Ectodermal cell (in vitro differentiated cells): ENCODE measurements at regions not wholly inside any gene's neighbourhood (a gene's known extent, or its start where the extent isn't known, plus 50 kb on each side); places are given as distances from the start of the nearest gene placed in this dataset.

Experiments used
- H3K27ac ChIP-seq: 2 replicates; pipeline ENCODE4 v1.7.0; 2013; ENCODE audit warnings: mild to moderate bottlenecking, low read depth, low read length; ENCODE audit not compliant: insufficient read depth, poor library complexity, severe bottlenecking
- H3K27me3 ChIP-seq: 2 replicates; pipeline ENCODE4 v1.7.0; 2013; ENCODE audit warnings: mild to moderate bottlenecking, low read length; ENCODE audit not compliant: insufficient read depth, control insufficient read depth, poor library complexity, severe bottlenecking
- H3K36me3 ChIP-seq: one replicate; pipeline ENCODE4 v1.7.0; 2013; ENCODE audit warnings: low read length; ENCODE audit not compliant: control insufficient read depth, insufficient read depth
- H3K4me1 ChIP-seq: one replicate; pipeline ENCODE4 v1.7.0; 2013; ENCODE audit warnings: low read length; ENCODE audit not compliant: control insufficient read depth, insufficient read depth
- H3K4me3 ChIP-seq: 2 replicates; pipeline ENCODE4 v1.7.0; 2013; ENCODE audit warnings: low read depth, low read length, control low read depth; ENCODE audit not compliant: insufficient read depth
- H3K9me3 ChIP-seq: 2 replicates; pipeline ENCODE4 v1.7.0; 2013; ENCODE audit warnings: mild to moderate bottlenecking, low read length, moderate library complexity; ENCODE audit not compliant: control insufficient read depth
- WGBS, 2 experiments: methylation state at CpG; one replicate each; pipeline ENCODE4 v1.1.7; 2013; ENCODE audit warnings: missing lambda C conversion rate in 2 of 2; 5-methylcytosine and 5-hydroxymethylcytosine counted together

- no peak overlapping the region for H3K27ac ChIP-seq
- H3K27me3 ChIP-seq = no peaks in the 10 kb centered on the region
- H3K4me3 ChIP-seq = no peak overlapping the region
- H3K4me1 ChIP-seq = no peaks in the 10 kb centered on the region
- WGBS, 2 experiments = 40 to 70% methylated on average over 1 of the region's 1 CpG
- H3K36me3 ChIP-seq = no peaks in the 10 kb centered on the region
- no peaks in the 10 kb centered on the region for H3K9me3 ChIP-seq
Measured at GRCh38 chr15:93897377-93897776, 334.0 kb upstream of the MCTP2 start.

- 91 to 94% methylated on average over 4 to 5 of the region's 5 CpGs for WGBS, 2 experiments
Measured at GRCh38 chr15:93895976-93896770, 335.2 kb upstream of the MCTP2 start.

GRCh38 chr15:93894438-93895036, 336.8 kb upstream of the MCTP2 start:
- Histone ChIP-seq H3K27ac (no peak overlapping the region), H3K27me3 (no peaks in the 10 kb centered on the region), H3K36me3 (no peaks in the 10 kb centered on the region), H3K9me3 (no peaks in the 10 kb centered on the region), H3K4me1 (no peaks in the 10 kb centered on the region), H3K4me3 (no peak overlapping the region)
- WGBS, 2 experiments = 92 to 100% methylated on average over 3 of the region's 3 CpGs

More at GRCh38 chr15:93895976-93896770, 335.2 kb upstream of the MCTP2 start:
- Histone ChIP-seq H3K27me3 (no peaks in the 10 kb centered on the region), H3K4me3 (no peak overlapping the region), H3K4me1 (no peaks in the 10 kb centered on the region), H3K27ac (no peak overlapping the region), H3K36me3 (no peaks in the 10 kb centered on the region), H3K9me3 (no peaks in the 10 kb centered on the region)

GRCh38 chr15:93887151-93887550, 344.2 kb upstream of the MCTP2 start:
- WGBS, 2 experiments = 100% methylated on average over 1 of the region's 1 CpG; no CpG with 5 or more reads in 1 of the 2 experiments
- no peaks in the 10 kb centered on the region for H3K36me3 ChIP-seq

GRCh38 chr15:93882779-93883178, 348.6 kb upstream of the MCTP2 start:
- H3K4me1 ChIP-seq = no peaks in the 10 kb centered on the region
- no peaks in the 10 kb centered on the region for H3K27me3 ChIP-seq
- no peak overlapping the region for H3K27ac ChIP-seq
- WGBS, 2 experiments = 54 to 81% methylated on average over 2 to 3 of the region's 3 CpGs
- H3K36me3 ChIP-seq = no peaks in the 10 kb centered on the region
- H3K4me3 ChIP-seq = no peak overlapping the region
- H3K9me3 ChIP-seq = no peaks in the 10 kb centered on the region

More at GRCh38 chr15:93887151-93887550, 344.2 kb upstream of the MCTP2 start:
- Histone ChIP-seq H3K27me3 (no peaks in the 10 kb centered on the region), H3K4me3 (no peak overlapping the region), H3K4me1 (no peaks in the 10 kb centered on the region), H3K9me3 (no peaks in the 10 kb centered on the region), H3K27ac (no peak overlapping the region)

- WGBS, 2 experiments = 100% methylated on average over 1 of the region's 1 CpG
- no peak overlapping the region for H3K27ac ChIP-seq
- no peaks in the 10 kb centered on the region for H3K27me3 ChIP-seq
- no peaks in the 10 kb centered on the region for H3K9me3 ChIP-seq
- H3K4me1 ChIP-seq = no peaks in the 10 kb centered on the region
- no peaks in the 10 kb centered on the region for H3K36me3 ChIP-seq
- no peak overlapping the region for H3K4me3 ChIP-seq
Measured at GRCh38 chr15:93882141-93882540, 349.2 kb upstream of the MCTP2 start.

- H3K27me3 ChIP-seq = no peaks in the 10 kb centered on the region
- no peaks in the 10 kb centered on the region for H3K36me3 ChIP-seq
- H3K9me3 ChIP-seq = no peaks in the 10 kb centered on the region
- H3K4me1 ChIP-seq = no peaks in the 10 kb centered on the region
- no peak overlapping the region for H3K27ac ChIP-seq
- no peak overlapping the region for H3K4me3 ChIP-seq
Measured at GRCh38 chr15:93881310-93881709, 350.1 kb upstream of the MCTP2 start.

GRCh38 chr15:93880358-93880757, 351.0 kb upstream of the MCTP2 start:
- no peaks in the 10 kb centered on the region for H3K9me3 ChIP-seq
- no peak overlapping the region for H3K27ac ChIP-seq
- no peaks in the 10 kb centered on the region for H3K27me3 ChIP-seq
- H3K4me3 ChIP-seq = no peak overlapping the region
- H3K36me3 ChIP-seq = no peaks in the 10 kb centered on the region
- 93 to 100% methylated on average over 1 of the region's 1 CpG for WGBS, 2 experiments
- no peaks in the 10 kb centered on the region for H3K4me1 ChIP-seq

GRCh38 chr15:93870583-93870982, 360.8 kb upstream of the MCTP2 start:
- Histone ChIP-seq H3K4me1 (no peaks in the 10 kb centered on the region), H3K27me3 (no peaks in the 10 kb centered on the region), H3K4me3 (no peak overlapping the region), H3K27ac (no peak overlapping the region), H3K9me3 (no peaks in the 10 kb centered on the region), H3K36me3 (no peaks in the 10 kb centered on the region)
- 91 to 98% methylated on average over 2 of the region's 2 CpGs for WGBS, 2 experiments

- no peak overlapping the region for H3K27ac ChIP-seq
- WGBS, 2 experiments = 91 to 97% methylated on average over 1 of the region's 1 CpG
- no peaks in the 10 kb centered on the region for H3K36me3 ChIP-seq
- no peaks in the 10 kb centered on the region for H3K4me1 ChIP-seq
- no peaks in the 10 kb centered on the region for H3K9me3 ChIP-seq
- H3K27me3 ChIP-seq = no peaks in the 10 kb centered on the region
- H3K4me3 ChIP-seq = no peak overlapping the region
Measured at GRCh38 chr15:93866948-93867347, 364.4 kb upstream of the MCTP2 start.
